ENCODE measurements at regions not wholly inside any gene's neighbourhood (a gene's known extent, or its start where the extent isn't known, plus 50 kb on each side); places are given as distances from the start of the nearest gene placed in this dataset.

- no peak overlapping the region for H2AFZ ChIP-seq
- TF ChIP-seq EZH2 (IDR thresholded peaks at IDR 0.05; ENCODE audit: insufficient read depth, poor library complexity, severe bottlenecking) (no peak), EZH2phosphoT487 (IDR thresholded peaks at IDR 0.05; ENCODE audit: insufficient read depth, low read depth) (no peak)
- 71 to 72% methylated on average over 8 of the region's 8 CpGs for WGBS, 2 experiments (ENCODE audit: low coverage in 1 of 2, low lambda C conversion rate in 2 of 2, missing lambda C conversion rate in 2 of 2)
Observed at GRCh38 chr10:75347186-75347585, 54.4 kb downstream of the ZNF503 start.

GRCh38 chr10:75345738-75346137 lies 55.8 kb downstream of the ZNF503 start:
- Histone ChIP-seq H3K9ac (no peak overlapping the region), H4K20me1 (ENCODE audit: insufficient read depth) (no peaks in the 10 kb centered on the region), H2AFZ (no peak overlapping the region), H3F3A (ENCODE audit: insufficient read depth) (no peaks in the 10 kb centered on the region), H3K79me2 (ENCODE audit: insufficient read depth) (no peaks in the 10 kb centered on the region), H3K4me3 (no peak overlapping the region), H3K9me2 (ENCODE audit: insufficient read depth) (no peaks in the 10 kb centered on the region), H3K4me2 (ENCODE audit: unreplicated experiment) (no peak overlapping the region), H3K4me1 (ENCODE audit: insufficient read depth) (no peaks in the 10 kb centered on the region), H3K36me3 (ENCODE audit: low read depth) (no peaks in the 10 kb centered on the region), H3K27me3 (replicated peaks; ENCODE audit: insufficient read depth) (no peaks in the 10 kb centered on the region; the same call in none of the 2 replicates), H3K27ac (no peak overlapping the region), H3K9me3 (ENCODE audit: low read depth) (no peaks in the 10 kb centered on the region)
- TF ChIP-seq EZH2 (IDR thresholded peaks at IDR 0.05; ENCODE audit: insufficient read depth, poor library complexity, severe bottlenecking), result no peak
- TF ChIP-seq EZH2phosphoT487 (IDR thresholded peaks at IDR 0.05; ENCODE audit: insufficient read depth, low read depth), result no peak
- no peak for DNase-seq
- WGBS, 2 experiments (ENCODE audit: low coverage in 1 of 2, low lambda C conversion rate in 2 of 2, missing lambda C conversion rate in 2 of 2), result 83 to 84% methylated on average over 6 of the region's 6 CpGs
- in situ Hi-C loops (cut with MboI), result no loop called here

More at GRCh38 chr10:75347186-75347585, 54.4 kb downstream of the ZNF503 start:
- no peak for DNase-seq
- Histone ChIP-seq H3K9me3 (ENCODE audit: low read depth) (no peaks in the 10 kb centered on the region), H4K20me1 (ENCODE audit: insufficient read depth) (no peaks in the 10 kb centered on the region), H3K4me1 (ENCODE audit: insufficient read depth) (no peaks in the 10 kb centered on the region), H3K9me2 (ENCODE audit: insufficient read depth) (no peaks in the 10 kb centered on the region), H3K9ac (no peak overlapping the region), H3K27ac (no peak overlapping the region), H3K27me3 (replicated peaks; ENCODE audit: insufficient read depth) (no peaks in the 10 kb centered on the region; the same call in none of the 2 replicates), H3K79me2 (ENCODE audit: insufficient read depth) (no peaks in the 10 kb centered on the region), H3K4me2 (ENCODE audit: unreplicated experiment) (no peak overlapping the region), H3F3A (ENCODE audit: insufficient read depth) (no peaks in the 10 kb centered on the region), H3K4me3 (no peak overlapping the region), H3K36me3 (ENCODE audit: low read depth) (no peaks in the 10 kb centered on the region)
- in situ Hi-C loops (cut with MboI), result no loop called here

- Histone ChIP-seq H3K4me1 (ENCODE audit: insufficient read depth) (no peaks in the 10 kb centered on the region), H3K9ac (no peak overlapping the region), H3K4me2 (ENCODE audit: unreplicated experiment) (no peak overlapping the region), H3K9me3 (ENCODE audit: low read depth) (no peaks in the 10 kb centered on the region), H4K20me1 (ENCODE audit: insufficient read depth) (no peaks in the 10 kb centered on the region), H3F3A (ENCODE audit: insufficient read depth) (no peaks in the 10 kb centered on the region), H3K79me2 (ENCODE audit: insufficient read depth) (no peaks in the 10 kb centered on the region), H2AFZ (no peak overlapping the region), H3K27me3 (replicated peaks; ENCODE audit: insufficient read depth) (no peaks in the 10 kb centered on the region; the same call in none of the 2 replicates), H3K9me2 (ENCODE audit: insufficient read depth) (no peaks in the 10 kb centered on the region), H3K4me3 (no peak overlapping the region), H3K36me3 (ENCODE audit: low read depth) (no peaks in the 10 kb centered on the region), H3K27ac (no peak overlapping the region)
- in situ Hi-C loops (cut with MboI), result no loop called here
- TF ChIP-seq EZH2phosphoT487 (IDR thresholded peaks at IDR 0.05; ENCODE audit: insufficient read depth, low read depth), result no peak
- no peak for TF ChIP-seq EZH2 (IDR thresholded peaks at IDR 0.05; ENCODE audit: insufficient read depth, poor library complexity, severe bottlenecking)
- no peak for DNase-seq
- 46 to 55% methylated on average over 5 of the region's 5 CpGs for WGBS, 2 experiments (ENCODE audit: low coverage in 1 of 2, low lambda C conversion rate in 2 of 2, missing lambda C conversion rate in 2 of 2)
Observed at GRCh38 chr10:75344170-75344569, 57.4 kb downstream of the ZNF503 start.

GRCh38 chr10:75342397-75342796 lies 59.2 kb downstream of the ZNF503 start:
- Histone ChIP-seq H3F3A (ENCODE audit: insufficient read depth) (no peaks in the 10 kb centered on the region), H3K79me2 (ENCODE audit: insufficient read depth) (no peaks in the 10 kb centered on the region), H3K9me3 (ENCODE audit: low read depth) (no peaks in the 10 kb centered on the region), H3K4me1 (ENCODE audit: insufficient read depth) (no peaks in the 10 kb centered on the region), H2AFZ (no peak overlapping the region), H4K20me1 (ENCODE audit: insufficient read depth) (no peaks in the 10 kb centered on the region), H3K27ac (no peak overlapping the region), H3K36me3 (ENCODE audit: low read depth) (no peaks in the 10 kb centered on the region), H3K4me2 (ENCODE audit: unreplicated experiment) (no peak overlapping the region), H3K4me3 (no peak overlapping the region), H3K27me3 (replicated peaks; ENCODE audit: insufficient read depth) (peaks cover 3% of the 10 kb centered on the region; the same call in 1 of the 2 replicates), H3K9me2 (ENCODE audit: insufficient read depth) (no peaks in the 10 kb centered on the region), H3K9ac (no peak overlapping the region)
- in situ Hi-C loops (cut with MboI), result no loop called here
- TF ChIP-seq EZH2 (IDR thresholded peaks at IDR 0.05; ENCODE audit: insufficient read depth, poor library complexity, severe bottlenecking), result no peak
- TF ChIP-seq EZH2phosphoT487 (IDR thresholded peaks at IDR 0.05; ENCODE audit: insufficient read depth, low read depth), result no peak
- no peak for DNase-seq
- WGBS, 2 experiments (ENCODE audit: low coverage in 1 of 2, low lambda C conversion rate in 2 of 2, missing lambda C conversion rate in 2 of 2), result 4 to 9% methylated on average over 5 of the region's 5 CpGs

GRCh38 chr10:75335983-75336382 lies 65.6 kb downstream of the ZNF503 start:
- no peak for DNase-seq
- H3K9me3 ChIP-seq (ENCODE audit: low read depth), result no peaks in the 10 kb centered on the region
- no peak overlapping the region for H2AFZ ChIP-seq
- H4K20me1 ChIP-seq (ENCODE audit: insufficient read depth), result no peaks in the 10 kb centered on the region
- no peaks in the 10 kb centered on the region; the same call in 1 of the 2 replicates for H3F3A ChIP-seq (ENCODE audit: insufficient read depth)
- H3K79me2 ChIP-seq (ENCODE audit: insufficient read depth), result no peaks in the 10 kb centered on the region
- no peak overlapping the region for H3K27ac ChIP-seq
- in situ Hi-C loops (cut with MboI), result no loop called here
- no peak overlapping the region for H3K4me3 ChIP-seq
- TF ChIP-seq EZH2phosphoT487 (IDR thresholded peaks at IDR 0.05; ENCODE audit: insufficient read depth, low read depth) (no peak), EZH2 (IDR thresholded peaks at IDR 0.05; ENCODE audit: insufficient read depth, poor library complexity, severe bottlenecking) (no peak)
- H3K9ac ChIP-seq, result no peak overlapping the region
- H3K36me3 ChIP-seq (ENCODE audit: low read depth), result no peaks in the 10 kb centered on the region
- peaks cover 4% of the 10 kb centered on the region for H3K27me3 ChIP-seq (replicated peaks; ENCODE audit: insufficient read depth)
- no peaks in the 10 kb centered on the region for H3K9me2 ChIP-seq (ENCODE audit: insufficient read depth)
- no peaks in the 10 kb centered on the region for H3K4me1 ChIP-seq (ENCODE audit: insufficient read depth)
- no peak overlapping the region for H3K4me2 ChIP-seq (ENCODE audit: unreplicated experiment)
